WI38 (cell line): ENCODE measurements at regions not wholly inside any gene's neighbourhood (a gene's known extent, or its start where the extent isn't known, plus 50 kb on each side); places are given as distances from the start of the nearest gene placed in this dataset.
"Not testable (repeated sequence)": the region's sequence is repeated elsewhere in the genome, so short reads cannot be mapped to it uniquely, and the experiment has no call there.

Experiments used
- H3K4me3 ChIP-seq: 2 replicates; pipeline ENCODE4 v1.5.1; 2011; ENCODE audit warnings: low read depth, mild to moderate bottlenecking, control low read depth, low read length
- TF ChIP-seq, protein P1 (sequence below): IDR thresholded peaks from 2 replicates; pipeline ENCODE4 v1.5.1; 2012; ENCODE audit warnings: low read depth, mild to moderate bottlenecking, control low read depth, low read length

GRCh38 chr2:194802589-194802988, 854.4 kb upstream of the SLC39A10 start:
- H3K4me3 ChIP-seq = no peak overlapping the region
- TF ChIP-seq, protein P1, sequence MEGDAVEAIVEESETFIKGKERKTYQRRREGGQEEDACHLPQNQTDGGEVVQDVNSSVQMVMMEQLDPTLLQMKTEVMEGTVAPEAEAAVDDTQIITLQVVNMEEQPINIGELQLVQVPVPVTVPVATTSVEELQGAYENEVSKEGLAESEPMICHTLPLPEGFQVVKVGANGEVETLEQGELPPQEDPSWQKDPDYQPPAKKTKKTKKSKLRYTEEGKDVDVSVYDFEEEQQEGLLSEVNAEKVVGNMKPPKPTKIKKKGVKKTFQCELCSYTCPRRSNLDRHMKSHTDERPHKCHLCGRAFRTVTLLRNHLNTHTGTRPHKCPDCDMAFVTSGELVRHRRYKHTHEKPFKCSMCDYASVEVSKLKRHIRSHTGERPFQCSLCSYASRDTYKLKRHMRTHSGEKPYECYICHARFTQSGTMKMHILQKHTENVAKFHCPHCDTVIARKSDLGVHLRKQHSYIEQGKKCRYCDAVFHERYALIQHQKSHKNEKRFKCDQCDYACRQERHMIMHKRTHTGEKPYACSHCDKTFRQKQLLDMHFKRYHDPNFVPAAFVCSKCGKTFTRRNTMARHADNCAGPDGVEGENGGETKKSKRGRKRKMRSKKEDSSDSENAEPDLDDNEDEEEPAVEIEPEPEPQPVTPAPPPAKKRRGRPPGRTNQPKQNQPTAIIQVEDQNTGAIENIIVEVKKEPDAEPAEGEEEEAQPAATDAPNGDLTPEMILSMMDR = no peak

GRCh38 chr2:194787071-194787470, 870.0 kb upstream of the SLC39A10 start:
- H3K4me3 ChIP-seq = not testable (repeated sequence)

DNA sequence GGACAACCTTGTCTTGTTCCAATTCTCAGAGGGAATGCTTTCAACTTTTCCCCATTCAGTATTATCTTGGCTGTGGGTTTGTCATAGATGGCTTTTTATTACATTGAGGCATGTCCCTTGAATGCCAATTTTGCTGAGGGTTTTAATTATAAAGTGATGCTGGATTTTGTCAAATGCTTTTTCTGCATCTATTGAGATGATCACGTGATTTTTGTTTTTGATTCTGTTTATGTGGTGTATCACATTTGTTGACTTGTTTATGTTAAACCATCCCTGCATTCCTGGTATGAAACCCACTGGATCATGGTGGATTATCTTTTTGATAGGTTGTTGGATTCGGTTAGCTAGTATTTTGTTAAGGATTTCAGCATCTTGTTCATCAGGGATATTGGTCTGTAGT, 885.6 kb upstream of the SLC39A10 start:
- not testable (repeated sequence) for H3K4me3 ChIP-seq

DNA sequence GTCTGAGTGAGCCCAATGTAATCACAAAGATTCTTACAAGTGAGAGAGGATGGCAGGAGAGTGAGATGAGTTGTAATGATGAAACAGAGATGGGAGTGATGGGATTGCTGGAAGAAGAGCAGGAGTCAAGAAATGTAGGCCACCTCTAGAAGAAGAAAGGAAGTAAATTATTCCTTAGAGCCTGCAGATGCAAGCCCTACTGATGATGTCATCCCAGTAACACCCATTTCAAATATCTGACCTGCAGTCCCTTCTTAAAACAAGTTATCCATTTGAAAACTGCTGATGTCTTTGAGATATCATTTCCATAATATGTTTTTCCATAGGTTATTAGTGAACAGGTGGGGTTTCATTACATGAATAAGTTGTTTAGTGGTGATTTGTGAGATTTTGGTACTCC, 888.0 kb upstream of the SLC39A10 start:
- TF ChIP-seq, protein P1 = no peak
- no peak overlapping the region for H3K4me3 ChIP-seq

DNA sequence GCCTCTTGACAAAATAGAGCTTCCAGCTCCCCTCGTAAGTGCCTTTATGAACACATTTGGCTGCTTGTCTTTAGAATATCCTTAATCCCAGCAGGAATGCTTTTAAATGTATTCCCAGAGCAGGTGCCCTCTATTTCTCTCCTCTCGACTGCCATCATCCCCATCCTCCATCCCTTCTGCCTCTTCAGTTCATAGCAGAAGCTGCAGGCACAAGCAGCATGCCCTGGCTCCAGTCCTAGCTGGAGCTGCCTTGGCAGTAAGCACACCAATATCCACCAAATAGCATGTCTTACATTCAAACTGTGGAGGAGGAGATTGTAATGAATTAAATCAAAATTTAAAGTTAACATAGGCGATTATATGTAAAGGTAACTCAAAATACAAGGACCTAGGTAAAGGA, 891.3 kb upstream of the SLC39A10 start:
- H3K4me3 ChIP-seq = no peak overlapping the region
- TF ChIP-seq, protein P1 = no peak

DNA sequence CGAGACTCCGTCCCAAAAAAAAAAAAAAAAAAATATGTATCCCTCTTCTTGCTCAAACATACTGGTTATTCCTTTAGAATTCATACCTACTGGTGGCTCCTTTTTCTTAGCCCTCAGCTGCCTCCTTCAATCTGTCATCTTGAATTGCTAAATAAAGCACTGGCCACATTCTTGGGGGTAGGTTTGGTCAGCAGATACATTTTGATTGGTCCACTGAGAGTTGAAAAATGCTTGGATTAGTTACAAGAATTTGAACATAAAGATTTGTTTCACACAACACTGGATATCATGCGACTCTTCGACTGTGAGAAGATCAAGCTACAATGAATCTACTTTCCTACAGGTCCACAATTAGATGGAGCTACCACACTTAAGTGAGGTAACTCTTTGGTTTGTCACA, 906.1 kb upstream of the SLC39A10 start:
- TF ChIP-seq, protein P1 = no peak
- H3K4me3 ChIP-seq = no peak overlapping the region

DNA sequence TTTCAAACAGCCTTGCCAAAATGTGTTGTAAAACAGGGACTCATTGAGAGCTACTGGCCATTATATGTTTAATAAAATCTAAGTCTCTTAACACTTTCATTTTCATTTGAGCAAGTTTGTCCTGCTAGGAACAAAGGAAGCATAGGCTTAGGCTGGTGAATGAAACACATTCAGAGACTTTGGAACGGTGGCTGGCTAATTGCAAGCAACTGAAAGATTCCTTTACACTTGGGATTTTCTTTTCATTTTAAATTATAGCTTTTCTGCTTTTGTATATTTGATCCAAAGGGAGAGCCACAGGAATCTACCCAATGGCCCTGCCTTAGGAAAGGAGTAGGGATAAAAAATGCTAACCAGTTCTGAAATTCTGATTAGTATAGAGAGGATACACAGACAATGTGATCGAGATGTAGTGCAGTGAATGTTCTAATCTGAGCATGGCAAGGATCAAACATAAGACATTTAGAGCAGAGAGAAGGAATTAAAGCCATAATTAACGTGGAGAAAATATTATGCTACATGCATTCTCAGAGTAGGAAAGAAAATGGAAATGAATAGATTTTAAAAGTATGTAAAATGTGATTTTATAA, 911.4 kb upstream of the SLC39A10 start:
- no peak overlapping the region for H3K4me3 ChIP-seq
- TF ChIP-seq, protein P1 = no peak

DNA sequence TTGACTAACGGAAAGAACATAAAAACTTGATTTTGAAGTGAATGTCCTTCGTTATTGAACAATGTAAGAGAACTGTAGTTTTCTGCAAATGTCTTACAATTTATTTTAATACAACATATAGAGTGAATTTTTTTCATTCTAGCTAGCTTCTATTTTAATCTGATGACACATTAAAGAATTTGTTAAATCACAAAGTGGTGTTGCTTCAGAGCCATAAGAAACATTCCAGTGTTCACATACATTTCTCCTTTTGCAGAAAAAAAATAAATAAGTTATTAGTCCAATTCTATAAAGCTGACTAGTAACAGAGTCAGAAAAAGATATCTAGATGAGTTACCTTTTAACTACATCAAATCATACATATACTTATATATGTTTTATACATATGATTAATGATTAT, 914.3 kb upstream of the SLC39A10 start:
- no peak overlapping the region for H3K4me3 ChIP-seq
- TF ChIP-seq, protein P1 = no peak
